Activated CD8-positive, alpha-beta memory T cell treated with anti-CD3 and anti-CD28 coated beads for 24 hours (primary cell): ENCODE measurements at regions not wholly inside any gene's neighbourhood (a gene's known extent, or its start where the extent isn't known, plus 50 kb on each side); places are given as distances from the start of the nearest gene placed in this dataset.
"Not testable (repeated sequence)": the region's sequence is repeated elsewhere in the genome, so short reads cannot be mapped to it uniquely, and the experiment has no call there.

ENCODE experiments used
- DNase-seq: peaks from one replicate; pipeline ENCODE4 v3.0.0-alpha.2; 2020

DNA sequence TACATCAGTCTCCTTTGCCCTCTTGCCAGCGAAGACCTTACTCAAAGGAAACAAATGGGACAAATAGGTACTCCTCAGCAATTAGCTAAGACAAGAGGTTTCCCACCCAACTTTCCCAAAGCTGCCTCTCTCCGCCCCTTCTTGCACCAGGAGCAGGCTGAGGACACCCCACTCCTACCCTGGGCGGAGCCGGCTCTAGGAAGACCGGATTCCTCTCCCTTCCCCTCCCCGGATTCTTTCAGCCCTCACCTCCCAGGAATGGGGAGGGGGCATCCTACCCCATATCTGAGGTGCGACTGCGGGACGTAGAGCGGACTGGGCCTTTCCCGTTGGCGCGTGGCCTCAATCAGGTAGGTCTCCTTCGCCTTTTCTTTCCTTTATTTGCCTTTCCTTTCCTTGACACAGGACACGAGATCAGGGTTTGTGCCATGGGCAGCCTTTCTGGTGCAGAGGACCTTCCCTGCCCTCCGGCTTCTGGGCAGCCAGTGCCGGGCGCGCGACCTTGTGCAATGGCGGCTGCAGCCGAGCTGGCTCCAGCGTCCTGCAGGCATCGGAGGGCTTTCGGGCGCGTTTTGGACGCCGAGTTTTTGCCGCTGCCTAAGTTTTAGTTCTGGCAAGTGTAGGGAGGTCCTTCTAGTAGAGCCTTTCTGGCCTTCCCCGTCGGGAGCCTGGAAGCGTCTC, 279.9 kb downstream of the PLS3 start:
- peak; percentile 15 for DNase-seq

DNA sequence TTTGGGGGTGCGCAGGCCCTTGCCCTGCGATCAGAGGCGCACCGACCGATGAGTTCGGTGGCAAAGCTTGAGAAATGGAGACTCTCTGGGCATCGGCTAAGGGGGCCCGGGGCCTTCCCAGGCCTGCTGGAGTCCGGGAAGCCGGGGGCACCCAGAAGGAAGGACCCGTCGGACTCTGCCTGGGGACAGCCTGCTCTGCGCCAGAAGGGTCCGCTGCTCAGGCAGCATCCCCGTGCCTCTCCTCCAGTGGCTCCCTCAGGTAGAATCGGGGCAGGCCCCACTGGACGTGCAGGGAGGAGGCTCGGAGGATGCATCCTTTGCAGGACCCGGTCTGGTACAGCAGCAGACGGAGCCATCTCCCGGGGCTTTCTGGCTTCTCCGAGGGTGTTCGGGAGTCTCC, 290.0 kb downstream of the PLS3 start:
- peak; percentile 54 for DNase-seq

DNA sequence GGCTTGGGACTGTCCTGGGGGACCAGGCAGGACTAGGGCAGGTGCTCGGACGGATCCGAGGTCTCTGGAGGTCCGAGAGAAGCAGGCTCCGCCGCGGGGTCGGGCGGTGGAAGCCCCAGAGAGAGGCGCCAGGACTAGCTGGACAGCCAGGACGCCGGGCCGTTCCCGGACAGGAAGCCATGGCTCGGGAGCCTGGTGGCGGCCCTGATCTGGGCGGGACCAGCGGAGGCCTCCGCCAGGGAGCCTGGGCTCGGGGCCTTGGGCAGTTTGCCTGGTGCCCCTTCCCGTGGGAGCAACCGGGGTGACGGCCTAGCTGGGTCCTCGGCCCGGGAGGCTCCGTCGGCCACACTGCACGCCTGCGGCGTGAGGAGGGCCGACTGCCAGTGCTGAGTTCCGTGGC, 292.3 kb downstream of the PLS3 start:
- not testable (repeated sequence) for DNase-seq

DNA sequence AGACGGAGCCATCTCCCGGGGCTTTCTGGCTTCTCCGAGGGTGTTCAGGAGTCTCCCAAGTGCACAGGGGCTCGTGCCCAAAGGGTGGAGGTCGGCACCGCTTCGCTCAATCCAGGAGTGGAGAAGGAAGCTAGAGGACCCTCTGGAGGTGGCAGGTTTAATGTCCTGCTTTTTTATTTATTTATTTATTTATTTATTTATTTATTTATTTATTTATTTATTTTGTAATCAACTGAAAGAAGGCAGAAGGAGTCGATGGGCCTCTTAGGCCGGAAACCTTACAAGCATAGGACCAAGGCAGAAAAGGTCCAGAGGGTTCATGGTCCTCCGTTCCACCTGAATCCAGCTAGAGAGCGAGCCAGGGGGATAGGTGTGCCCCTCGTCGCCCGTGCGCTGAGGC, 289.4 kb upstream of the AGTR2 start:
- DNase-seq, result not testable (repeated sequence)

DNA sequence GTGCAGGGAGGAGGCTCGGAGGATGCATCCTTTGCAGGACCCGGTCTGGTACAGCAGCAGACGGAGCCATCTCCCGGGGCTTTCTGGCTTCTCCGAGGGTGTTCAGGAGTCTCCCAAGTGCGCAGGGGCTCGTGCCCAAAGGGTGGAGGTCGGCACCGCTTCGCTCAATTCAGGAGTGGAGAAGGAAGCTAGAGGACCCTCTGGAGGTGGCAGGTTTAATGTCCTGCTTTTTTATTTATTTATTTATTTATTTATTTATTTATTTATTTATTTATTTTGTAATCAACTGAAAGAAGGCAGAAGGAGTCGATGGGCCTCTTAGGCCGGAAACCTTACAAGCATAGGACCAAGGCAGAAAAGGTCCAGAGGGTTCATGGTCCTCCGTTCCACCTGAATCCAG, 286.4 kb upstream of the AGTR2 start:
- not testable (repeated sequence) for DNase-seq

DNA sequence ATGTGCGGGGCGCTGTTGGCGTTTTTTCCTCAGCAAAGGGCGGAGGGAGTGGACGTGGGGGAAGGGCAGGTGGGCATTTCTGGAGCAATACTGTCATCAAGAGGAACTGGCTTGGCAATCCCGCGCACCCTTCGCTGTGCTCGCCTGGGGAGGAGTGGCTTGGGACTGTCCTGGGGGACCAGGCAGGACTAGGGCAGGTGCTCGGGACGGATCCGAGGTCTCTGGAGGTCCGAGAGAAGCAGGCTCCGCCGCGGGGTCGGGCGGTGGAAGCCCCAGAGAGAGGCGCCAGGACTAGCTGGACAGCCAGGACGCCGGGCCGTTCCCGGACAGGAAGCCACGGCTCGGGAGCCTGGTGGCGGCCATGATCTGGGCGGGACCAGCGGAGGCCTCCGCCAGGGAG, 282.5 kb upstream of the AGTR2 start:
- DNase-seq, result peak; percentile 96

DNA sequence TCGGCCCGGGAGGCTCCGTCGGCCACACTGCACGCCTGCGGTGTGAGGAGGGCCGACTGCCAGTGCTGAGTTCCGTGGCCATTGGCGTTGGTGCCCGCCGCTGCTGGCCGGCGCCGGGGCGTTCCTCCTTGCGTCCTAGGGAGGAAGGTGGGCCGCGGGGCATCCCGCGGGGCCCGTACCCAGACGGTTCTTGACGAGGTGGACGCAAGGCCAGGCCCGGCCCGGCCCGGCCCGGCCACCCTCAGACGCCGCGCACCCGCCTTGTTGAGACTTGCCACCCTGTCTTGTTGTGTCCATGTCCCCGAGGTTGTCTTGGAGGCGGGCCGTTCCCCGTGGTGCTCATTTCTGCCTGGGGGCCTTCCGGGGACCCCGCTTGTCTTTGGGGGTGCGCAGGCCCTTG, 282.0 kb upstream of the AGTR2 start:
- DNase-seq, result not testable (repeated sequence)

DNA sequence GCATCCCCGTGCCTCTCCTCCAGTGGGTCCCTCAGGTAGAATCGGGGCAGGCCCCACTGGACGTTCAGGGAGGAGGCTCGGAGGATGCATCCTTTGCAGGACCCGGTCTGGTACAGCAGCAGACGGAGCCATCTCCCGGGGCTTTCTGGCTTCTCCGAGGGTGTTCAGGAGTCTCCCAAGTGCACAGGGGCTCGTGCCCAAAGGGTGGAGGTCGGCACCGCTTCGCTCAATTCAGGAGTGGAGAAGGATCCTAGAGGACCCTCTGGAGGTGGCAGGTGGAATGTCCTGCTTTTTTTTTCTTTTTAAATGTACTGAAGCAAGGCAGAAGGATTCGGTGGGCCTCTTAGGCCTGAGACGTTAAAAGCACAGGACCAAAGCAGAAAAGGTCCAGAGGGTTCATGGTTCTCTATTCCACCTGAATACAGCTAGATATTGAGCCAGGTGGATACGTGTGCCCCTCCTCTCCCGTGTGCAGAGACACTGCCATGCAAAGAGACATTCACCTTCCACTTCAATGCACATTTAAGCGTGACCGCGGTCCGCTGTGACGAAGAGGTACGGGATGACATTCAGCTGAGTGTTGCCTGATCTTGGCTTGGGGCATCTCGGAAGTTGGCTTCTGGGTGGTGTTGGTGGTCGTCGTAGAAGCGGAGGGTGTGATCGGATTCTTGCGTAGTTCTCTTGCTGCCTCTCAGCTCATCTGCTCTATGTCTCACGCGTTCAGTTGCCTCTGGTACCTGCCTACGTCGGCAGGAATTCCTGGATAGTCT, 281.2 kb upstream of the AGTR2 start:
- DNase-seq, result no peak

DNA sequence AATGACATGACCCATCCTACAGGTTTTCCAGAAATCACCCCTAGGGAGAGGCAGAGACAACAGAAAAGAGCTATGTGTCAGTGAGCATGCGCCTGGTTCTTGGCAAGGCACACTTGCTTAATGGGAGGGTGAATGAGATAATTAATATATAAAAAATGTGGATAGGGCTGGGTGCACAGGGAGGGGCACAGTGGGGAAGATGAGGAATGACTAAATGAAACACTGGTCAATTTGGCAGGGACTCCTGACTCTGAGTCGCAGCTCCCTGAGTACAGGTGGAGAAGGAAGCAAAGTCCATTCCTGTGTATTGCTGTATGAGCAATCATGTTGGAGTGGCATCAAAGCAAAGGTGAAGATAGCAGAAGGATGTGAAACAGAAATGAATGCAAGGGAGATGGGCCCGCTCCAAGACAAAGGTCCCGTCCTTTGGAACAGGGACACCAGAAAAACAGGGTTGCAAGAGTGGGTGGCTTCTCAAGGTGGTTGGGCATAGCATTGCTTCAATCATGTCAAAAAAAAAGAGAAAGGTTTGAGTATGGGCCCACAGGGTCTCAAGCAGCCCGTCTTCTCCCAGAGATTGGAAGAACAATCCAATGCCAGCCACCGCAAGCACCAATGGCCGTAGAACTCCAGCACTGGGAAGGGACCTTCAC, 278.4 kb upstream of the AGTR2 start:
- no peak for DNase-seq

DNA sequence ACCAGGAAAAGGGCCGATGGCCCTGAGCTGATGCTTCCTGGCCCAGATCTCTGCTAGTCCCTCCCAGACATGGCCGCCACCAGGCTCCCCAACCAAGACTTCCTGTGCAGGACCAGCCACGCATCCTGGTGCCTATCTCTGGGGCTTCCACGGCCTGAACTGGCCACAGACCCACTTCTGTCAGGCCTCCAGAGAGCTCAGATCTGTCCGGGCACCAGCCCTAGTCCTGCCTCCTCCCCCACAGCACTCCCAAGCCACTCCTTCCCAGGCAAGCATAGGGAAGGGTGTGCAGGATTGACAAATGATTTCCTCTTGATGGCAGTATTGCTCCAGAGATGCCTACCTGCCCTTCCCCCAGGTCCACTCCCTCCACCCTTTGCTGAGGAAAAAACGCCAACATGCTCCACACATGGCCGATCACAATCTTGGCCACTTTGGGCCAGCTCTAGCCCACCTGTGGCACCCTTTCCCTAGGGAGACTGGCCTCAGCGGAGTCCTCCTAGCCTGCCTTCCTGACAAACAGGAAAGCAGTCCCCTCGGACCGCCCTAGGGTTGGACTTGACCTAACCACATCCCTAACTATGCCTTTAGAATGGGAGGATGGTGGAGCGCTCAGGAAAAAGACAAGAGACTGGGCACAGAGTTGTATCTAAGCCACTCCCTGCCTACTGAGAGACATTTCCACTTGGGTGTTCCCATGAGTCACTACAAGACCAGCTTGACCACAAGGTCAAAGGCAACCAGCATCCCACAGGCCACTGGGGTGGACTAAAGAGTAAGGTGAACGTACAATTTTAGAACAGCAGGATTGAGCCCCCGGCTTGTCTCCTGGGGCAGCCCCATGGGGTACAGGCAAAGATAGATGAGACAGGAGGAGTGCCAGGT, 277.5 kb upstream of the AGTR2 start:
- peak; percentile 67 for DNase-seq

DNA sequence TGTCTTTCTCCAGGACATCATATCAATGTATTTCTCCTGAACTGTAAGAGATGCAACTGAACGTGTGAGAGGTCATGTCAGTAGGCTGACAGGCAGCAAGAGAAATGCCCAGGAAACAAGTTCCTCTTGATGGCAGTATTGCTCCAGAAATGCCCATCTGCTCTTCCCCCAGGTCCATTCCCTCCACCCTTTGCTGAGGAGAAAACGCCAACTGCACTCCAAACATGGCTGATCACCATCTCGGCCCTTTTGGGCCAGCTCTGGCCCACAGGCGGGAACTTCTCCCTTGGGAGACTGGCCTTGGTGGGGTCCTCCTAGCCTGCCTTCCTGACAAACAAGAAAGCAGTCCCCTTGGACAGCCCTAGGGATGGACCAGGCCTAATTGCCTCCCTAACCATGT, 276.5 kb upstream of the AGTR2 start:
- peak; percentile 45 for DNase-seq

DNA sequence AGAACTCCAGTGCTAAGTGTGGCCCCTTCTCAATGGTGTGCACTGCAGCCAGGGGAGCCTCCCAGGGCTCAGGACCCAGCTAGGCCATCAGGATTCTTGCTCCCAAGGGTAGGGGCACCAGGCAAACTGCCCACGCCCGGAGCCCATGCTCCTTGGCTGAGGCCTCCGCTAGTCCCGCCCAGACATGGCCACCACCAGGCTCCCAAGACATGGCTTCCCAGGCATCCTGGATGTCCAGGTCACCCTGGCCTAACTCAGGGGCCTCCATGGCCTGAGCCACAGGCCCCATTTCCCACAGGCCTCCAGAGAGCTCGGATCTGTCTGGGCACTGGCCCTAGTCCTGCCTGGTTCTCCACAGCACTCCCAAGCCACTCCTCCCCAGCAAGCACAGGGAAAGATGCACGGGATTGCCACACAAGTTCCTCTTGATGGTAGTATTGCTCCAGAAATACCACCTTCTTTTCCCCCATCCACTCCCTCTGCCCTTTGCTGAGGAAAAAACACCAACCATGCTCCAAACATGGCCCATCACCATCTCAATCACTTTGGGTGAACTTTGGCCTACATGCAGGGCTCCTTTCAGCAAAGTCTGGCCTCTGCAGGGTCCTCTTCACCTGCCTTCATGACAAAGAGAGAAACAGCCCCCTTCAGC, 274.7 kb upstream of the AGTR2 start:
- peak; percentile 45 for DNase-seq

DNA sequence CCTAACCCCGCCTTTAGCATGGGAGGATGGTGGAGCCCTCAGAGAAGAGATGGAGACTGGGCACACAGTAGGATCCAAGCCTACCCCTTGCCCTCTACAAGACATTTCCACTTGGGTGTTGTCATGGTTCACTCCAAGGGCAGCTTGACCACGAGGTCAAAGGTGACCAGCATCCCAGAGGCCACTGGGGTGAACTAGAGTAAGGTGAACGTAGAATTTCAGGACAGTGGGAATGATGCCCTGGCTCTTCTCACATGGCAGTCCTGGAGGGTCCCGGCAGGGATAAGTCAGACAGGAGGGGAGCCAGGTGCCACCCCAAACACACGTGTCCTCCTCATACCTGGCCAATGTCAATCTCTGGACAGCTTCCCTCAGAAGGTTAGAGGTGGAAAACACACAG, 274.2 kb upstream of the AGTR2 start:
- DNase-seq, result no peak

DNA sequence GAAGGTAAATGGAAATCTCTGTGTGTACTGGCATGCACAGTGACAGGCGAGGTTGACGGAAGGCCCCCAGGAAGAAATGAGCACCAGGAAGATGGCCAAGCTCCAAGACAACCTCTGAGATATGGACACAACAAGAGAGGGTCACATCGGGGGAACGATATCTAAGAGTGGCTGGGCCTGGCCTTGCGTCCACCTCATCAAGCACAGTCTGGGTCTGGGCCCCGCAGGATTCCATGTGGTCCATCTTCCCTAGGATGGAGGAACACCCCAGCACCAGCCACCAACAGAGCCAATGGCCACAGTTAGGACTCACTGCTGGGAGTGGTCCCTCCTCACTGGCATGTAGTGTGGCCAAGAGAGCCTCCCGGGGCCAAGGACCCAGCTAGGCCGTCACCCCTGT, 272.6 kb upstream of the AGTR2 start:
- DNase-seq, result no peak

DNA sequence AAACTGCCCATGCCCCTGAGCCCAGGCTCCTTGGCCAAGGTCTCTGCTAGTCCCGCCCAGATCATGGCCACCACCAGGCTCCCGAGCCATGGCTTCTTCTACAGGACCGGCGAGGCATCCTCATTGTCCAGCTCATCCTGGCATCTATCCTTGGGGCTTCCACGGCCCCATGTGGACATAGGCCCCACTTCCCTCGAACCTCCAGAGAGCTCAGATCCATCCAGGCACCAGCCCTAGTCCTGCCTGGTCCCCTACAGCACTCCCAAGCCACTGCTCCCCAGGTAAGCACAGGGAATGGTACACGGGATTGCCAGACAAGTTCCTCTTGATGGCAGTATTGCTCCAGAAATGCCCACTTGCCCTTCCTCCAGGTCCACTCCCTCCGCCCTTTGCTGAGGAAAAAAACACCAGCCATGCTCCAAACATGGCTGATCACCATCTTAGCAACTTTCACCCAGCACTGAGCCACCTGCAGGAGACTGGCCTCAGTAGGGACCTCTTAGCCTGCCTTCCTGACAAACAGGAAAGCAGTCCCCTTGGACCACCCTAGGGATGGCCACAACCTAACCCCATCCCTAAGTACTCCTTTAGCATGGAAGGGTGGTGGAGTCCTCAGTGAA, 272.1 kb upstream of the AGTR2 start:
- DNase-seq, result peak; percentile 73

DNA sequence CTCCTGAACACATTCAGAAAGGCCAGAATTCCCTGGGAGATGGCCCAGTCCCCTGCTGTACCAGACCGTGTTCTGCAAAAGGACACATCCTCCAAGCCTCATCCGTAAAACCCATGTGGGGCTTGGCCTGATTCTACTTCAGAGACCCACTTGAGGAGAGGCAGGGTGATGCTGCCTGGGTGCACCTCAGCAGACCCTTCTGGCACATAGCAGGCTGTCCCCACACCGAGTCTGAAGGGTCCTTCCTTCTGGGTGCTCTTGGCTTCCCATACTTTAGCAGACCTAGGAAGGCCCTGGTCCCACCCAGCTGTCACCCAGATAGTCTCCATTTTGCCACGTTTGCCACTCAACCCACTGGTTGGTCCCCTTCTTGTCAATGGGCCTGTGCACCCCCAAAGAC, 270.1 kb upstream of the AGTR2 start:
- DNase-seq, result no peak

DNA sequence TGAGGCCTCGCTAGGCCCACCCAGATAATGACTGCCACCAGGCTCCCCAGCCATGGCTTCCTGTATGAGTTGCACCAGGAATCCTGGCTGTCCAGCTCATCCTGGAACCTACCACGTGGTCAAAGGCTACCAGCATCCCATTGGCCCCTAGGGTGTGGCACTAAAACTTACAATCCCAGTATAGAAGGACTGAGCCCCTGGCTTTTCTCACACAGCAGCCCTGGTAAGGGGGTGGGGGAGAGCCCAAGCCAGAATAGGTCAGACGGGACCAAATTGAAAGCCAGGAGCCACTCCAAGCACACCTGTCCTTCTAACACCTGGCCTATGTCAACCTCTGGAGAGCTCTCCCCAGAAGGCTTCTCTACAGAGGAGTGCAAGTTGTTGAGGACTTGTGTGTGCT, 269.3 kb upstream of the AGTR2 start:
- no peak for DNase-seq

DNA sequence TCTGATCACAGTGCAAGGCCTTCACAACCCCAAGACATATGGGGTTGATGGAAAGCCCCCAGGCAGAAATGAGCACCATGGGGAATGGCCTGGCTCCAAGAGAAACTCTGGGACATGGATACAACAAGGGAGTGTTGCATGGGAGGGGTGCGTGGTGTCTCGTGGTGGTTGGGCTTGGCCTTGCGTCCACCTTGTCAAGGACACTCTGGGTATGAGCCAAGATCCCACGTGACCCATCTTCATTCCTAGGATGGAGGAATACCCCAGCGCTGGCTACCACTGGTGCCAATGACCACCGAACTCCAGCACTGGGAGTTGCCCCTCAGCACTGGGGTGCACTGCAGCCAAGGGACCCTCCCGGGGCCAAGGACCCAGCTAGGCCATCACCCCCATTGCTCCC, 267.5 kb upstream of the AGTR2 start:
- no peak for DNase-seq

DNA sequence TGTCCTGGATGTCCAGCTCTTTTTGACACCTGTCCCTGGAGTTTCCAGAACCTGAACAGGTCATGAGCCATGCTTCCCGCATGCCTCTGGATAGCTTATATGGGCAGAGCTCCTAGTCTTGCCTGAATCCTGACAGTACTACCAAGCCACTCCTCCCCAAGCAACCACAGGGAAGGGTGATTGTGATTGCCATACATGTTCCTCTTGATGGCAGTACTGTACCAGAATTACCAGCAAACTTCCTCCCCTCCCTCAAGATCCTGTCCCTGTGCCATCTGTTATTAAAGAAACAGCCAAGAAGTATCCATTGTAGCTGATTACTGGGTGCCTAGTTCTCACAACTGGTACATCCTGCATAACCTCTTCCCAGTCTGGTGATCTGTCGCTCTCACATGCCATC, 264.3 kb upstream of the AGTR2 start:
- no peak for DNase-seq

DNA sequence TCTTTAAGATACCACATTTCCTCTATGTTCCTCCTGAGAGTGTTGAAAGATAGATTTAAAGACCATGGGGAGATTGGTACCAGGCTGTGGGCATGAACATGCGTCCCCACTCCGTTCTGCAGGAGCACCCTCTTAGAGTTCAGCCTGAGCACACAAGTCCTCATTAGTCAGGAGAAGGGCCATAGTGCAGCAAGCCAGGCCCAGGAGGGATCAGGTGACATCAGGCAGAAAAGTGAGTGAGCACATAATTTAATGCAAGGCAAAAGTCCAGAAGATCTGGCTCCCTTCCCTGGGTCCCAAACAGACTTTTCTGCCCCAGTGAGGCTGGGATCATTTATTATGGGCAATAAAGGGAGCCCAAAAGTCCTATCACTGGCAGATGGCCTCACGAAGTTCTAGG, 263.7 kb upstream of the AGTR2 start:
- DNase-seq, result no peak

DNA sequence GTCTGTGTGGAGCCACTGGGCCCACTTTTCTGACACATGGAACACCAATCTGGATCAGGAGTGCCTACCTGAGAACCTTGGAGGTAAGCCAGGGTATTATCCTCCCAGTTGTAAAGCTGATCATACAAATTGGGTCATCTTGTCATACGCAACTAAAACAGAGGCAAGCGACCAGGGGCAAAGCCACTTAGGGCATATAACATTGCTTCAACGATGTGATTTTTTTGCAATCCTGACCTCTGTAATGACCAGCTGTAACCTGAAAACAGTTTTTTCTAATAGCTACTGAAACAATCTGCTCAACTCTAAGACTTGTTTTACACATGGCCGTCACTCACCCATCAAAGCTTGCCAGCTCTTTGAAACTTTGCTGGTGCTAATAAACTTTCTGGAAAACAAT, 261.5 kb upstream of the AGTR2 start:
- no peak for DNase-seq

DNA sequence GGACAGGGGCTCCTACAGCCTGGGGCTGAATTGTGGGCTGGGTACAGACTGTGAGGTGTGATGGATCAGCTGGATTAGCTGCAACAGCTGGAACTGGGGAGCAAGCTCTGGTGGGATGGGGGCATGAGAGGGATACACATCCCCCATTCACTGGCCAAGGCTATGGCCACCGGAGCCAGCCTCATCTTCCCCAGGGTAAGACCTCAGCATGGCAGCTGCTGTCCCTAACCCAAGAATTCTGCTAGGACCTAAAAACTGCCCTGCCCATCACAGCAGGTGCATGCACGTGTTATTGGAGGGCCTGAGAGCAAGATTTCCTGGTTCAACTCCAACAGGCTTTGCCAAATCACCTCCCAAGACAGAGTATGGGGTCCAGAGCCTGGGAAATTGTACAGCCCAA, 258.6 kb upstream of the AGTR2 start:
- no peak for DNase-seq
